ENCODE measurements at regions not wholly inside any gene's neighbourhood (a gene's known extent, or its start where the extent isn't known, plus 50 kb on each side); places are given as distances from the start of the nearest gene placed in this dataset.

- no peak for TF ChIP-seq USF2 (IDR thresholded peaks at IDR 0.05; ENCODE audit: borderline replicate concordance, low read depth, low read length)
- TF ChIP-seq FOS (IDR thresholded peaks at IDR 0.05; ENCODE audit: borderline replicate concordance, extremely low read depth, insufficient read length), result no peak
- TF ChIP-seq CTCF (IDR thresholded peaks at IDR 0.05 in 2 of 3, conservative IDR thresholded peaks at IDR 0.05 in 1 of 3; ENCODE audit: control insufficient read depth in 2 of 3, extremely low read depth in 1 of 3, insufficient read depth in 1 of 3, low read depth in 3 of 3, low read length in 3 of 3), result no peak
- no peak for TF ChIP-seq CBFB (IDR thresholded peaks at IDR 0.05; ENCODE audit: low read depth)
- TF ChIP-seq ELK1 (IDR thresholded peaks at IDR 0.05; ENCODE audit: low read depth, low read length), result no peak
- no peak for TF ChIP-seq E4F1 (IDR thresholded peaks at IDR 0.05; ENCODE audit: borderline replicate concordance, partially characterized antibody)
- TF ChIP-seq HDAC6 (IDR thresholded peaks at IDR 0.05; ENCODE audit: unreplicated experiment), result no peak
- TF ChIP-seq RELA (IDR thresholded peaks at IDR 0.05; ENCODE audit: borderline replicate concordance, partially characterized antibody), result no peak
- no peak for TF ChIP-seq BCL11A (IDR thresholded peaks at IDR 0.05; ENCODE audit: low read depth, low read length)
- TF ChIP-seq YBX1 (IDR thresholded peaks at IDR 0.05), result no peak
Measured at GRCh38 chr16:14370736-14371234, 259.3 kb downstream of the PARN start.
